Activated naive CD4-positive, alpha-beta T cell treated with anti-CD3 and anti-CD28 coated beads for 36 hours (primary cell): ENCODE measurements at regions not wholly inside any gene's neighbourhood (a gene's known extent, or its start where the extent isn't known, plus 50 kb on each side); places are given as distances from the start of the nearest gene placed in this dataset.

Source experiments
- CTCF ChIA-PET: fragments of 350-600 bp; sonication (Branson Sonifier 250); formaldehyde crosslinking; loops from one replicate; lab custom pipeline; 2021; ENCODE audit warnings: antibody characterized with exemption; lab: Charles Lee
- DNase-seq: peaks from one replicate; pipeline ENCODE4 v3.0.0-alpha.2; 2020
- H3K27ac Mint-ChIP-seq: one replicate; pipeline ENCODE4 v1.8.0; 2021; ENCODE audit warnings: mild to moderate bottlenecking, mixed read lengths
- H3K27me3 Mint-ChIP-seq: one replicate; pipeline ENCODE4 v1.8.0; 2021; ENCODE audit warnings: low read depth, mixed read lengths
- H3K36me3 Mint-ChIP-seq: one replicate; pipeline ENCODE4 v1.8.0; 2021; ENCODE audit warnings: low read depth, mixed read lengths
- H3K4me1 Mint-ChIP-seq: one replicate; pipeline ENCODE4 v1.8.0; 2021; ENCODE audit warnings: low read depth, mixed read lengths
- H3K4me3 Mint-ChIP-seq: one replicate; pipeline ENCODE4 v1.8.0; 2021; ENCODE audit warnings: mild to moderate bottlenecking, moderate library complexity, mixed read lengths
- H3K9me3 Mint-ChIP-seq: one replicate; pipeline ENCODE4 v1.8.0; 2021; ENCODE audit warnings: mixed read lengths
- intact Hi-C: fragments of 100-400 bp; cut with micrococcal nuclease; formaldehyde crosslinking; loops from one replicate; pipeline ENCODE4 v1.15.1; 2023

- Mint-ChIP-seq H3K27ac (no peak overlapping the region), H3K4me3 (no peak overlapping the region), H3K27me3 (peaks cover 6% of the 10 kb centered on the region), H3K9me3 (no peaks in the 10 kb centered on the region), H3K36me3 (no peaks in the 10 kb centered on the region), H3K4me1 (no peaks in the 10 kb centered on the region)
- intact Hi-C loops = no loop called here
- CTCF ChIA-PET = no interaction called here
- no peak for DNase-seq
These were observed 61.7 kb upstream of the NEBL start for GRCh38 chr10:20958764-20959163.

GRCh38 chr10:20958225-20958624 lies 61.1 kb upstream of the NEBL start:
- no peaks in the 10 kb centered on the region for H3K36me3 Mint-ChIP-seq

GRCh38 chr10:20957744-20958143 lies 60.6 kb upstream of the NEBL start:
- H3K4me1 Mint-ChIP-seq = no peaks in the 10 kb centered on the region
- H3K9me3 Mint-ChIP-seq = no peaks in the 10 kb centered on the region
- H3K36me3 Mint-ChIP-seq = no peaks in the 10 kb centered on the region
- CTCF ChIA-PET = no interaction called here
- DNase-seq = no peak
- peaks cover 6% of the 10 kb centered on the region for H3K27me3 Mint-ChIP-seq
- H3K27ac Mint-ChIP-seq = no peak overlapping the region
- intact Hi-C loops = no loop called here
- H3K4me3 Mint-ChIP-seq = no peak overlapping the region

More at GRCh38 chr10:20958225-20958624, 61.1 kb upstream of the NEBL start:
- no peak for DNase-seq
- H3K4me3 Mint-ChIP-seq = no peak overlapping the region
- H3K9me3 Mint-ChIP-seq = no peaks in the 10 kb centered on the region
- H3K4me1 Mint-ChIP-seq = no peaks in the 10 kb centered on the region
- CTCF ChIA-PET = no interaction called here
- no peak overlapping the region for H3K27ac Mint-ChIP-seq
- intact Hi-C loops = no loop called here
- peaks cover 6% of the 10 kb centered on the region for H3K27me3 Mint-ChIP-seq

GRCh38 chr10:20956843-20957242 lies 59.7 kb upstream of the NEBL start:
- Mint-ChIP-seq H3K9me3 (no peaks in the 10 kb centered on the region), H3K4me3 (no peak overlapping the region), H3K27me3 (peaks cover 6% of the 10 kb centered on the region), H3K4me1 (no peaks in the 10 kb centered on the region), H3K36me3 (no peaks in the 10 kb centered on the region), H3K27ac (no peak overlapping the region)
- CTCF ChIA-PET = no interaction called here
- intact Hi-C loops = no loop called here
- DNase-seq = no peak

- Mint-ChIP-seq H3K9me3 (no peaks in the 10 kb centered on the region), H3K36me3 (no peaks in the 10 kb centered on the region), H3K27ac (no peak overlapping the region), H3K4me1 (no peaks in the 10 kb centered on the region), H3K27me3 (peaks cover 4% of the 10 kb centered on the region), H3K4me3 (no peak overlapping the region)
- intact Hi-C loops = no loop called here
- DNase-seq = no peak
- CTCF ChIA-PET = no interaction called here
These were observed 58.3 kb upstream of the NEBL start for GRCh38 chr10:20955355-20955893.

- Mint-ChIP-seq H3K9me3 (no peaks in the 10 kb centered on the region), H3K4me3 (no peak overlapping the region), H3K27ac (no peak overlapping the region), H3K27me3 (peaks cover 4% of the 10 kb centered on the region), H3K4me1 (no peaks in the 10 kb centered on the region), H3K36me3 (no peaks in the 10 kb centered on the region)
- intact Hi-C loops = no loop called here
- no peak for DNase-seq
- CTCF ChIA-PET = no interaction called here
These were observed 57.4 kb upstream of the NEBL start for GRCh38 chr10:20954519-20954918.

GRCh38 chr10:20953120-20953519 lies 56.0 kb upstream of the NEBL start:
- DNase-seq = no peak
- Mint-ChIP-seq H3K9me3 (no peaks in the 10 kb centered on the region), H3K4me3 (no peak overlapping the region), H3K36me3 (no peaks in the 10 kb centered on the region), H3K27me3 (peaks cover 4% of the 10 kb centered on the region), H3K27ac (no peak overlapping the region), H3K4me1 (no peaks in the 10 kb centered on the region)
- CTCF ChIA-PET = no interaction called here
- intact Hi-C loops = no loop called here

- Mint-ChIP-seq H3K27me3 (no peaks in the 10 kb centered on the region), H3K4me3 (no peak overlapping the region), H3K36me3 (no peaks in the 10 kb centered on the region), H3K27ac (no peak overlapping the region), H3K9me3 (no peaks in the 10 kb centered on the region), H3K4me1 (no peaks in the 10 kb centered on the region)
- intact Hi-C loops = no loop called here
- CTCF ChIA-PET = no interaction called here
- DNase-seq = no peak
These were observed 52.9 kb upstream of the NEBL start for GRCh38 chr10:20949967-20950366.

- Mint-ChIP-seq H3K27me3 (no peaks in the 10 kb centered on the region), H3K36me3 (no peaks in the 10 kb centered on the region), H3K4me3 (no peak overlapping the region), H3K27ac (no peak overlapping the region), H3K9me3 (no peaks in the 10 kb centered on the region), H3K4me1 (no peaks in the 10 kb centered on the region)
- CTCF ChIA-PET = no interaction called here
- intact Hi-C loops = no loop called here
- no peak for DNase-seq
These were observed 51.7 kb upstream of the NEBL start for GRCh38 chr10:20948686-20949327.
